GM19463 (cell line): ENCODE measurements at regions not wholly inside any gene's neighbourhood (a gene's known extent, or its start where the extent isn't known, plus 50 kb on each side); places are given as distances from the start of the nearest gene placed in this dataset.
"Not testable (repeated sequence)": the region's sequence is repeated elsewhere in the genome, so short reads cannot be mapped to it uniquely, and the experiment has no call there.

Experiments used
- ATAC-seq: cut with Tn5 transposase; IDR thresholded peaks from one replicate; pipeline ENCODE4 v1.9.1; 2021; ENCODE audit warnings: mild to moderate bottlenecking, moderate library complexity; ENCODE audit not compliant: unreplicated experiment

- not testable (repeated sequence) for ATAC-seq
Observed at GRCh38 chr1:146292940-146293936, 64.4 kb upstream of the NOTCH2NLA start.

GRCh38 chr1:146292424-146292823 lies 63.6 kb upstream of the NOTCH2NLA start:
- not testable (repeated sequence) for ATAC-seq

GRCh38 chr1:146287881-146288280 lies 59.1 kb upstream of the NOTCH2NLA start:
- ATAC-seq, result not testable (repeated sequence)

DNA sequence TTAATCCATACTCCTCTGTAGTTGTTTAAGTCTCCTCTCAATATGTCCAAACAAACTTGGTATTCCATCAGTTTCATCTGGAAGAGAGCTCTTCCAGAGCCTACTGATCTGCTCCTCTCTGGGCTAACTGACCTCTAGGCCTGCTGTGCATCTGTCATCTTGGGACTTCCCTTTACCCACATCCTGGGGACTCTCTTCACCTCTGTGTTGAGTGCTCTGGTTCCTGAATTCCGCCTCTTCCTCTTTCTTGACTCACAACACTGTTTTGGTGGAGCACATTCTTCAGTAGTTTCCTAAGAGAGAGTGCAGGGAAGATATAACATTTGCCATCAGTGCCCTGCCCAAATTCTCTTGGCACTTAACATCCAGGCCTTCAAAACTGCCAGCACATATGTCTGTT lies 55.9 kb upstream of the NOTCH2NLA start:
- peak; percentile 53 for ATAC-seq

GRCh38 chr1:146283527-146283880 lies 54.7 kb upstream of the NOTCH2NLA start:
- not testable (repeated sequence) for ATAC-seq

DNA sequence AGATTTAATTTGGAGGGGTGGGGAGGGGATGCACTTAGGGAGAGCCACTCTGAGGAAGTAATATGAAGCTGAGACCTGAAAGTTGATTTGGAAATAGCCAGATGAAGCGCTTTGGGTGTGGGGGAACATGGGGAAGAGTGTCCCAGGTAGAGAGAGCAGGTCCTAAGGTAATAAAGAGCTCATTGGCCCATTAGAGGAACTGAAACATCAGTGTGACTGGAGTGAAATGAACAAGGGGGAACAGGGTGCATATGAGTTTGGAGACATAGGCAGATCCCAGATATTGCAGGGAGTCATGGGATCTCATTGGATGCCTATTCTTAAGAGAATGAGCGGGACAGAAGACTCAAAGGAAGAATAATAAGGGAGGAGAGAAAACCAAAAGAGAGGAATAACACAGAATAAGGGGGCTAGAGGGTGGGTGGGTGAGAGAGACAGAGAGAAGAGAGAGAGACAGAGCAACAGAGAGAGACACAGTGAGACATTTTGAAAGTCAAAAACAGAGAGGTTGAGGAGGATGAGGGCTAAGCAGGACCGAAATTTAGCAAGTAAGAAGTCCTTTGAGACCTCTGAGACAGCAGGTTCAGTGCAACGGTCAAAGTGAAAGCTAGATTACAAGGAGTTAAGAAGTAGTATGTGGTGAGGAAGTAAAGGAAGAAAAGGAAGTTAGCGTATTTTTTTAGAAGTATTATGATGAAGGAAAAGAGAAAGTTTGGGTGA lies 54.1 kb upstream of the NOTCH2NLA start:
- peak; percentile 60 for ATAC-seq

- ATAC-seq, result not testable (repeated sequence)
Observed at GRCh38 chr1:146281522-146281921, 52.7 kb upstream of the NOTCH2NLA start.

DNA sequence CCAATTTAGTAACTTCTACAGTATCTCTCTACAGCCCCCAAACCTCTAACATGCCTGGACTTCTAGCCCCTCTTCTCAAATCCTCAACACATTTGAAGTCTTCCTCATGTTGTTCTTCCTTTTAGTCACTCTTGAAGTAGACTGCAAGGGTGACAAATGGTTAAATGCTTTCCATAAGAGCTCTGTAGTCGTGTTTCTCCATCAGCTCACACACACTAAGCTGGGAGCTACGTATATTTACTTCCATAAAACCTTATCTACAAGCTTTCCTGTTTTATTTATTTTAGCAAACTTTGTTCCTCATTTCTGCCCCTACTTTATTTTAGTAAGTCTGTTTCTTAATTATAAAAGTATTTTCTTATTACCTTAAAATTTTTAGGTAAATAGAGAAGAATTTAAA lies 49.9 kb upstream of the NOTCH2NLA start:
- not testable (repeated sequence) for ATAC-seq
